Endothelial cell (in vitro differentiated cells): ENCODE measurements at regions not wholly inside any gene's neighbourhood (a gene's known extent, or its start where the extent isn't known, plus 50 kb on each side); places are given as distances from the start of the nearest gene placed in this dataset.
A peak's percentile ranks its signal among the peaks of the same experiment; 100 is the strongest.

ENCODE experiments used
- DNase-seq: peaks from one replicate; pipeline ENCODE4 v3.0.0; 2021; ENCODE audit warnings: low spot score
- H3K27ac Mint-ChIP-seq: one replicate; pipeline ENCODE4 v1.8.0; 2021; ENCODE audit warnings: mixed read lengths, inconsistent platforms; ENCODE audit not compliant: unreplicated experiment
- H3K27me3 Mint-ChIP-seq: one replicate; pipeline ENCODE4 v1.8.0; 2021; ENCODE audit warnings: mild to moderate bottlenecking, moderate library complexity, mixed read lengths, inconsistent platforms; ENCODE audit not compliant: unreplicated experiment
- H3K36me3 Mint-ChIP-seq: one replicate; pipeline ENCODE4 v1.8.0; 2021; ENCODE audit warnings: mild to moderate bottlenecking, low read depth, mixed read lengths, inconsistent platforms; ENCODE audit not compliant: unreplicated experiment
- H3K4me1 Mint-ChIP-seq: one replicate; pipeline ENCODE4 v1.8.0; 2021; ENCODE audit warnings: mild to moderate bottlenecking, mixed read lengths, inconsistent platforms; ENCODE audit not compliant: unreplicated experiment
- H3K4me3 Mint-ChIP-seq: one replicate; pipeline ENCODE4 v1.8.0; 2021; ENCODE audit warnings: mild to moderate bottlenecking, mixed read lengths, inconsistent platforms; ENCODE audit not compliant: unreplicated experiment
- H3K9me3 Mint-ChIP-seq: one replicate; pipeline ENCODE4 v1.8.0; 2021; ENCODE audit warnings: mixed read lengths, inconsistent platforms; ENCODE audit not compliant: unreplicated experiment
- CTCF ChIP-seq: fragments of 200-600 bp; sonication (generic); IDR thresholded peaks from one replicate; pipeline ENCODE4 v1.5.0; 2021; ENCODE audit warnings: antibody characterized with exemption; ENCODE audit not compliant: unreplicated experiment

GRCh38 chr7:15914611-15915010 lies 228.1 kb upstream of the MEOX2 start:
- no peak overlapping the region for H3K27ac Mint-ChIP-seq
- H3K9me3 Mint-ChIP-seq, result no peaks in the 10 kb centered on the region
- no peak overlapping the region for H3K4me3 Mint-ChIP-seq
- no peaks in the 10 kb centered on the region for H3K27me3 Mint-ChIP-seq
- H3K4me1 Mint-ChIP-seq, result peaks cover 8% of the 10 kb centered on the region
- TF ChIP-seq CTCF, result no peak
- DNase-seq, result no peak
- H3K36me3 Mint-ChIP-seq, result no peaks in the 10 kb centered on the region

GRCh38 chr7:15906436-15906835 lies 220.0 kb upstream of the MEOX2 start:
- Mint-ChIP-seq H3K27ac (no peak overlapping the region), H3K9me3 (no peaks in the 10 kb centered on the region), H3K27me3 (peaks cover 3% of the 10 kb centered on the region), H3K4me3 (no peak overlapping the region), H3K4me1 (peaks cover 38% of the 10 kb centered on the region), H3K36me3 (no peaks in the 10 kb centered on the region)
- DNase-seq, result no peak
- no peak for TF ChIP-seq CTCF

- no peak overlapping the region for H3K27ac Mint-ChIP-seq
- H3K4me1 Mint-ChIP-seq, result peaks cover 35% of the 10 kb centered on the region
- H3K27me3 Mint-ChIP-seq, result peaks cover 3% of the 10 kb centered on the region
- H3K36me3 Mint-ChIP-seq, result no peaks in the 10 kb centered on the region
- H3K9me3 Mint-ChIP-seq, result no peaks in the 10 kb centered on the region
- DNase-seq, result no peak
- H3K4me3 Mint-ChIP-seq, result no peak overlapping the region
- no peak for TF ChIP-seq CTCF
Observed at GRCh38 chr7:15905251-15906040, 219.0 kb upstream of the MEOX2 start.

GRCh38 chr7:15891151-15891881 lies 204.8 kb upstream of the MEOX2 start:
- Mint-ChIP-seq H3K27me3 (no peaks in the 10 kb centered on the region), H3K4me3 (no peak overlapping the region), H3K36me3 (no peaks in the 10 kb centered on the region), H3K9me3 (no peaks in the 10 kb centered on the region), H3K4me1 (peaks cover 6% of the 10 kb centered on the region), H3K27ac (no peak overlapping the region)
- DNase-seq, result no peak
- no peak for TF ChIP-seq CTCF

GRCh38 chr7:15889507-15889906 lies 203.0 kb upstream of the MEOX2 start:
- no peak overlapping the region for H3K27ac Mint-ChIP-seq
- no peak overlapping the region for H3K4me3 Mint-ChIP-seq
- H3K36me3 Mint-ChIP-seq, result no peaks in the 10 kb centered on the region
- DNase-seq, result peak; percentile 46
- no peaks in the 10 kb centered on the region for H3K9me3 Mint-ChIP-seq
- no peaks in the 10 kb centered on the region for H3K27me3 Mint-ChIP-seq
- peak; percentile 47 for TF ChIP-seq CTCF
- peaks cover 6% of the 10 kb centered on the region for H3K4me1 Mint-ChIP-seq
